H4 (cell line): ENCODE measurements at regions not wholly inside any gene's neighbourhood (a gene's known extent, or its start where the extent isn't known, plus 50 kb on each side); places are given as distances from the start of the nearest gene placed in this dataset.

ENCODE experiments used
- DNase-seq: peaks from one replicate; pipeline ENCODE4 v3.0.0-alpha.2; 2015; ENCODE audit warnings: low spot score

GRCh38 chr3:83894223-83894622 lies 1064.6 kb upstream of the CADM2 start:
- DNase-seq = no peak

GRCh38 chr3:83895892-83896291 lies 1062.9 kb upstream of the CADM2 start:
- DNase-seq = no peak

GRCh38 chr3:83902787-83903533 lies 1055.8 kb upstream of the CADM2 start:
- no peak for DNase-seq

GRCh38 chr3:83913381-83913780 lies 1045.4 kb upstream of the CADM2 start:
- DNase-seq = no peak

GRCh38 chr3:83926291-83926690 lies 1032.5 kb upstream of the CADM2 start:
- DNase-seq = no peak

- DNase-seq = peak; percentile 2
Measured at GRCh38 chr3:83928391-83928790, 1030.4 kb upstream of the CADM2 start.

- DNase-seq = no peak
Measured at GRCh38 chr3:83928903-83929302, 1029.9 kb upstream of the CADM2 start.

- DNase-seq = peak; percentile 5
Measured at GRCh38 chr3:83934192-83935021, 1024.4 kb upstream of the CADM2 start.

GRCh38 chr3:83938491-83938890 lies 1020.3 kb upstream of the CADM2 start:
- no peak for DNase-seq

- DNase-seq = no peak
Measured at GRCh38 chr3:83941990-83942745, 1016.6 kb upstream of the CADM2 start.

- no peak for DNase-seq
Measured at GRCh38 chr3:83946049-83946448, 1012.7 kb upstream of the CADM2 start.

GRCh38 chr3:83946554-83946953 lies 1012.2 kb upstream of the CADM2 start:
- DNase-seq = no peak

GRCh38 chr3:83948771-83949170 lies 1010.0 kb upstream of the CADM2 start:
- DNase-seq = no peak

GRCh38 chr3:83953417-83954089 lies 1005.2 kb upstream of the CADM2 start:
- no peak for DNase-seq

GRCh38 chr3:83956431-83956830 lies 1002.4 kb upstream of the CADM2 start:
- DNase-seq = no peak

GRCh38 chr3:83968356-83968755 lies 990.4 kb upstream of the CADM2 start:
- DNase-seq = no peak

- DNase-seq = no peak
Measured at GRCh38 chr3:83971666-83972065, 987.1 kb upstream of the CADM2 start.

- no peak for DNase-seq
Measured at GRCh38 chr3:84008623-84009022, 950.2 kb upstream of the CADM2 start.

GRCh38 chr3:84023842-84024241 lies 934.9 kb upstream of the CADM2 start:
- no peak for DNase-seq

GRCh38 chr3:84039099-84039498 lies 919.7 kb upstream of the CADM2 start:
- no peak for DNase-seq

- DNase-seq = no peak
Measured at GRCh38 chr3:84042399-84043106, 916.2 kb upstream of the CADM2 start.
